Muscle of arm (tissue), 1 donor: ENCODE measurements at regions not wholly inside any gene's neighbourhood (a gene's known extent, or its start where the extent isn't known, plus 50 kb on each side); places are given as distances from the start of the nearest gene placed in this dataset.
A peak's percentile ranks its signal among the peaks of the same experiment; 100 is the strongest.
"Not testable (repeated sequence)": the region's sequence is repeated elsewhere in the genome, so short reads cannot be mapped to it uniquely, and the experiment has no call there.

ENCODE experiments used
- DNase-seq: peaks from one replicate; pipeline ENCODE4 v3.0.0-alpha.2; 2013

DNA sequence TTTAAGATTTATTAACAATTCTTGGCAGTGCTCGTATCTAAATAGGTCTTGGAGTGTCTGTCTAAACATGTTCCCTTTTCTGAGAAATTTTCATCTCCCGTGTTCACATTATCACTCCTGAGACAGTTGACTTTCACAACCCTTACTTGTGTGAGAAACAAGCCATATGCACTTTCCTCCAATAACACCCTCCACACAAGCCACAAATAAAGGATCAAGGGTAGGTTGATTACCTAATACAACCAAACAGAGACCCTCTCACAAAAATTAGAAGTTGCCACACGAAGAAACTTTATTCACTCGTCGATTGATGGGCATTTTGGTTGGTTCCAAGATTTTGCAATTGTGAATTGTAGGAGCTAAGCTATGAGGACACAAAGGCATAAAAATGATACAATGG is 763.9 kb downstream of the TRAM1L1 start:
- no peak for DNase-seq

DNA sequence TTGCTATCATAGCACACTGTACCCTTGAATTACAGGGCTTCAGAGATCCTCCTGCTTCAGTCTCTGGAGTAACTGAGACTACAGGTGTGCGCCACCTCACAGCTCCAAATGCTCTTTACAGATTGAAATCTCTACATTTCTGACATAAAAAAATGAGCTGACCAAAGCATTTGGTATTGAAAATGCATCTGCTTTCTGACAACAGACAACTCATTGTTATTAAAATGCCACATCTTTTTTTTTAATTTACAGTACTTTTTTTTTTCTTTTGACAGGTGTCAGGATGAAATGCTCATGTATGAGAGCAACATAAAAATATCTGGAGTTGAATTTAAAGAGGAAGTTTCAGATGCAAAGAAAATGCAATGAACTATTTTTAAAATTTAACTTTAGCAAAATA is 764.5 kb downstream of the TRAM1L1 start:
- DNase-seq, result no peak

DNA sequence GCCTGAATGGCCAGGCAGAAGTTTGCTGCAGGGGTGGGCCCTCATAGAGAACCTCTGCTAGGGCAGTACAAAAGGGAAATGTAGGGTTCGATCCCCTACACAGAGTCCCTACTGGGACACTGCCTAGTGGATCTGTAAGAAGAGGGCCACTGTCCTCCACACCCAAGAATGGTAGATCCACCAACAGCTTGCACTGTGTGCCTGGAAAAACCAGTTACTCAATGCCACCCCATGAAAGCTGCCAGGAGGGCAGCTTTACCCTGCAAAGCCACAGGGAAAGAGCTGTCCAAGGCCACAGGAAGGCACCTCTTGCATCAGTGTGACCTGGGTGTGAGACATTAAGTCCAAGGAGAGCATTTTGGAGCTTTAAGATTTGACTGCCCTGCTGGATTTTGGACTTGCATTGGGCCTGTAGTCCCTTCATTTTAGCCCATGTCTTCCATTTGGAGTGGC is 781.6 kb downstream of the TRAM1L1 start:
- no peak for DNase-seq

DNA sequence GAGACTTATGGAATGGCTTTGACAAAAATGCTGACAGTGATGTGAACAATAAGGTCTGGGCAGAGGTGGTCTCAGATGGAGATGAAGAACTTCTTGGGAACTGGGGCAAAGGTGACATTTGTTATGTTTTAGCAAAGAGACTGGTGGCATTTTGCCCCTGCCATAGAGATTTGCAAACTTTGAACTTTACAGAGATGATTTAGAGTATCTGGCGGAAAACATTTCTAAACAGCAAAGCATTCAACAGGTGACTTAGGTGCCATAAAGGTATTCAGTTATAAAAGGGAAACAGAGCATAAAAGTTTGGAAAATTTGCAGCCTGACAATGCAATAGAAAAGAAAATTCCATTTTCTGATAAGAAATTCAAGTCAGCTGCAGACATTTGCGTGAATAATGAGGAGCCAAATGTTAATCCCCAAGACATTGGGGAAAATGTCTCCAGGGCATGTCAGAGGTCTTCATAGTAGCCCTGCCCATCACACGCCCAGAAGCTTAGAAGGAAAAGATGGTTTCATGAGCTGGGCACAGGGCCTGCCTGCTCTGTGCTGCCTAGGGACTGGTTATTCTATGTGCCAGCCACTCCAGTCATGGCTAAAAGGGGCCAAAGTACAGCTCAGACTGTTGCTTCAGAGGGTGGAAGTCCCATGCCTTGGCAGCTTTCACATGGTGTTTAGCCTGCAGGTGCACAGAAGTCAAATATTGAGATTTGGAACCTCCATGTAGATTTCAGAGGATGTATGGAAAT is 782.2 kb downstream of the TRAM1L1 start:
- DNase-seq, result no peak

DNA sequence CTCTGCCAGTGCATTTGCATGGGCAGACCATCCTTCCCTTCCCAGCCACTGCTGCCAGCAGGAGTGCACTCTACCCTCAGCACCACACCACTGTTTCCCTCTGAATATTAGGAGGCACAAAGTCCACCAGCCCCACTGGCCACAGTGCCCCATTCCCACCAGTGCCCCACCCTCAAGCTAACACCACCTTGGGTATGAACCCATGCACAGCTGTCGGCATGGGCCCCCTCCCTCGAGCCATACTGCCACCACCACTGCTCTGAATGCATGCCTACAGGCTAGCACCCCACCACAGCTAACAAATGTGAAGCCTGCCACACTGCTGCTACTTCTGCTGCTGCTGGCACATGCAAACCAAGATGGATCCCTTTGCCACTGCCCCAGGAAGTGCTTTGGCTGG is 810.4 kb downstream of the TRAM1L1 start:
- no peak for DNase-seq

DNA sequence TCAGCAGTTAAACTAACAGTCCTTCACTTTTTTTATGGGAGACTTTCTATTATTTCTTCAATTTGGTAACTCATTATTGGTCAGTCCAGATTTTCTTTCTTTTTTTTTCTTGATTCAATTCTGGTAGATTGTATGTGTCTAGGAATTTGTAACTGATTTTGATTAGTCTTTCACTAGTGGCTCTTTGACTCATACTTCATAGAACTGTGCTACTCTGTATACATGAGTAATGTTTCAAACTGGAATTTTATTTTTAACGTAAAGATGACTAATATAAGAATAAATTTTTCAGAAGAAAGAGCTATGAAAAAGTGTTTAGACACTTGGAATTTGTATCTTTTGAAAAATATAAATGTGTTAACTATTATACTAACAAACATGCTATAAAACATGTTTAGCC is 813.0 kb downstream of the TRAM1L1 start:
- no peak for DNase-seq

DNA sequence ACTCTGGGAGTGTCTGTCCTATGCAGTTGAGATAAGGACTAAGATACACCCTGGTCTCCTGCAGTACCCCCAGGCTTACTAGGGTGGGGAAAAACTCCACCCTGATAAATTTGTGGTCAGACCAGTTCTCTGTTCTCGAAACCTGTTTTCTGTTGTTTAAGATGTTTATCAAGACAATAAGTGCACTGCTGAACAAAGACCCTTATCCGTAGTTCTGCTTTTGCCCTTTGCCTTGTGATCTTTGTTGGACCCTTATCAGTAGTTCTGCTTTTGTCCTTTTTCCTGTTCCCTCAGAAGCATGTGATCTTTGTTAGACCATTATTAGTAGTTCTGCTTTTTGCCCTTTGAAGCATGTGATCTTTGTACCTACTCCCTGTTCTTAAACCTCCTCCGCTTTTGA is 824.4 kb downstream of the TRAM1L1 start:
- DNase-seq, result not testable (repeated sequence)

DNA sequence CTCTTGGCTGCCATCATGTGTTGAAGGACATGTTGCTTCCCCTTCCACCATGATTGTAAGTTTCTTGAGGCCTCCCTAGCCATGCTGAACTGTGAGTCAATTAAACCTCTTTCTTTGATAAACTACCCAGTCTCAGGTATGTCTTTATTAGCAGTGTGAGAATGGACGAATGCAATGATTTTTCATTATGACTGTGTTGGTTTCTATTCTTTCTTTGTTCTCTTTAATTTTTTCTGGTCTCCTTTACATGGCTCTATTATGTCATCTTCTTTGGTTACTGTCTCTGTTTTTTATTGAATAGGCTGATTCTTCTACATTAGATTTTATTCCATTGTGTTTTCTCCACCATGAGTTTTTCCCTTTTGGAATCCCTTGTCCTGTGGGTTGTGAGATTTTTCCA is 840.6 kb downstream of the TRAM1L1 start:
- DNase-seq, result no peak

DNA sequence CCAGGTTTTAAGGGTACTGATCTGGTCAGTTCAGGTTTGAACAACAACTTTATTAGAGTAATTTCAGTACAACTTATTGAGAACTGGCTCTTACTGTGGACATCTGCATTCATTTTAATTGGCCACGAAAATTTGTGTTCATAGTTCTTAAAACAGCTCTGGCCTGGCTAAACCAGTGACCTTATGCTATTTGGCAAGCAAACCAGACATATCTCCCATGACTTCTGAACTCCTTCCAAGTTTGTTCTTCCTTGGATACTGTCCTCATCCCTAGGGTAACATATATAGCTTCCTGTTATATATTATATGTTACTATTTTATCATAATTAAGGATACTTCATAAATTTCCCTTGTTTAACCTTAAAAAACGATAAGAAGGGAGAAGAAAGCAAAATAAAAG is 841.9 kb downstream of the TRAM1L1 start:
- peak; percentile 42 for DNase-seq

DNA sequence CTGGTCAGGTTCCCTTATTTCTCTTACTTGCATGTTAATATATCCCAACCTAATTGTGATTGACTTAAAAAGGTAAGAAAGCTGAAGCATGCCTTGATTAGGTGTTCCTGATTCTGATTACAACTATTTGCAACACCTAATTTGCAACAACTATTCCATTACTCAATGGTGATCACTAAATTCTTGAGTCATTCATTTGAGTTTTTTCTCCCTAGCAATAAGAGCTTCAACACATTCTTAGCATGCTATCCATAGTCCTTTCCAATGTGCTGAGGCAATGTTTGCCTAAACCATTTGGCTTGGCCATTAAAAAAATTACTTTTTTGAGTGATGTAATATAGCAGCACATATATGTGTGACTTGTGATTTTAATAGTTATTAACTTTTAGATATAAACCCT is 851.4 kb downstream of the TRAM1L1 start:
- DNase-seq, result no peak

DNA sequence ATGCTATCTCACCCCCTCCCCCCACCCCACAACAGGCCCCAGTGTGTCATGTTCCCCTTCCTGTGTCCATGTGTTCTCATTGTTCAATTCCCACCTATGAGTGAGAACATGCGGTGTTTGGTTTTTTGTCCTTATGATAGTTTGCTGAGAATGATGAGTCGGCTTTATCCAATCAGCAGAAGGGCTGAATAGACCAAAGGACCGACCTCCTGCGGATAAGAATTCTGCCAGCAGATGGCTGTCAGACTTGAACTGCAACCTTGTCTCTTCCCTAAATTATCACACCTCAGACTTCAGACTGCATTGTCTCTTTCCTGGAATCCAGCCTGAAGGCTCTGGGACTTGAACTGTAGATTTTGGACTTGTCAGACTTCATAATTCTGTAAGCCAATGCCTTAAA is 853.4 kb downstream of the TRAM1L1 start:
- not testable (repeated sequence) for DNase-seq

DNA sequence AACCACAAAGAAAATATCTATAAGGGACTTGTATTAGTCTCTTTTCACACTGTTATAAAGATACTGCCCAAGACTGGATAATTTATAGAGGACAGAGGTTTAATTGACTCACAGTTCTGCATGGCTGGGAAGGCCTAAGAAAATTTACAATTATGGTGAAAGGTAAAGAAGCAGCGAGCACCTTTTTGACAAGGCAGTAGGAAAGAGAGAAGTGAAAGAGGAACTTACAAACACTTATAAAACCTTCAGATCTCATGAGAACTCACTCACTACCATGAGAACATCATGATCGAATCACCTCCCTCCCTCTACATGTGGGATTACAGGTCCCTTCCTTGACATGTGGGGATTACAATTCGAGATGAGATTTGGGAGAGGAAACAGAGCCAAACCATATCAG is 856.0 kb downstream of the TRAM1L1 start:
- no peak for DNase-seq

DNA sequence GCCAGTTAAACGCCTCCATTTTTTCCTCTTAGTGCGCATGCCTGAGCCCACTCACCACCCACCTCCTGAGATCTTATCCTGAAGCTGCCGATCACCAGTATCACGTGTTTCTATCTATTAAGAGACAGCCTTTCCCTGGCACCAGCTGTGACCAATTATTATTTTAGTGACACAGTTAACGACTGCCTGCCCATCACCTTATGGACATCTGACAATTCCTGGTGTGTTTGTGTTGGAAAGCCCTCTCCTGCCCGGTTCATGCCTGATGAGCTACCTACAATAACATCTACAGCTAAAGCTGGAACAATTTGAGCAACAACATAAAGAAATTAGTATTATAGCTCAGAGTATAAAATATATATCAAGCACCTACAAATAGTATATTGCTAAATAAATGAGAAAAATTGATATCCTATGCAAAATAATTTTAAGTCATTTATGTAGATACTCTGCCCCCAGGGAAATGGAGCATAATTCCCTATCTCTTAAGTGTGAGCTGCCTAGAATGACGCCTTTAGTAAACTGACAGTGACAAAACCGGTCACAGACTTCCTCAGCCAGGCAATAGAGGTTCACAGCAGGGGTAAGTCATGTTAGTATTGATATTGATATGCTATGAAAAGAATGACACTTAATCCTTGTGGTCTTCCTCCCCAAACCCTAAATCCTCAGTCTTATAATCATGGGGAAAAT is 862.2 kb downstream of the TRAM1L1 start:
- DNase-seq, result no peak

DNA sequence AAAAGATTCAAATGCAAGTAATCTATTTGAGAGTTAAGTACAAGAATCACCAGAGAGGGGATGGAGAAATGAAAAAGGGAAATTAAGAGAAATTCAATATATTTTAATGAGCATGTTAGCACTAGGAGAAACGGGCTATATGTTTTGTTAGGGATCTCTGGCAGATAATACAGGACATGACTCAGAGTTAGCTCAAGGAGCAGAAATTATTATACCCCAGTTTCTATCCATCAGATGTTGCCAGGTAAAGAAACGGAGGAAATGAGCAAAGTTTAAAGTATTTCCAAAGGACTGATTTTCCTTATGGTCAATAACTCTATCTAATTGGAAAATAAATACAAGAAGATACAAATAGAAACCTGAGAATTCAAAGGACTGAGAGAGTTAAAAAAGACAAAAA is 867.6 kb downstream of the TRAM1L1 start:
- no peak for DNase-seq

DNA sequence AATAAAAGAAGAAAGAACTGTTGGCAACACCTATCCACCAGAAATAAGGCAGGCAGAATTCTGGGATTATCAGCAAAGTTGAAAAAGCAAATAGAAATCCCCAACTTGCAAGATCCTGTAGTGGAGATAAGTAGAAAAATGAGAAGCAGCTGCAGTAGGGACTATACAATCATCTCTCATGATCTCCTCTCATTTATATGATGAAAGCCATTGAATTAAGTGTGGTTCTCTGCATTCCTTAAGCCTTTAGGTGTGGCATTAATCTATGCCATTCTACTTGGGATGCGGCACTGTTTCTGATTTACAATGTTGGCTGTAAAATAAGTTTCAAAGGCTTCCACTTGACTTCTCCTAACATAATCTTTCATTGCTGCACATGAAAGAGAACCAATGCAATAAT is 869.8 kb downstream of the TRAM1L1 start:
- no peak for DNase-seq

DNA sequence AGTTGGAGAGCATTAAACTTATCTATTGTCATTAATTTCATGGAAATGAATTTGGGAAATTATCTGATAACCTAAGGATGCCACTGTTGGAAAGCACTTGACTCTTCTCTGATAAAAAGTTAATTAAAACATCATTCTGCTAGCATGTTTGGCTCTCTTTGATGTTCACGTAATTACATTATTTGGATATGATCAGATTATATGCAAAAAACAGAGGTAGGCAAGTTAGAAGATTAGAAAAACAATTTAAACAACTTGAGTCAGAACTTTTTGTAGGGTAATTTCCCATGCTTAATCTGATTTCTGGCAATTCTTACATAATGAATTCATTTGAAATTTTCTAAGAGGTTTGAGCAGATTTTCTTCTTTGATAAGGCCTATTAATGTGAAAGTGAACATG is 882.9 kb downstream of the TRAM1L1 start:
- no peak for DNase-seq

DNA sequence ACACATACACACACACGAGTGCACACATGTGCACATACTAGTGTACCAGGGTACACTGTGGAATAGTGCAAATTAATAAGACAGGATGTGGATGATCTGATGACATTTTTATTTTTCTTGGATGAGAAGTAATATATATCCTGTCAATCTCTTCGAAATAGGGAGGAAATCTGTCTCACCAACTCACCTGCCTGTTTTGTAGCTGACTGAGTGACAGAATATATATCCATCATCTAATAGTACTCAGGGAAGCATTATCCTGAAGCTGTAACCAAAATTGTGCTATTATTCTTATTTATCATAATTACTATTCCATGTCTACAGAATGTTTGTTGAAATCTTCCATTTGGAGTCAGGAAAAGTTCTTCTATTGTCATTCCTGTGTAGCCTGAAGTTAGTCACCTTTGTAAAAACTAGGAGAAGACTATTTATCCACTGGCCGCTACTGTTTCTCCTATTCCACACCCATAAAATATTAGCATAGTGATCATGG is 888.0 kb downstream of the TRAM1L1 start:
- no peak for DNase-seq

DNA sequence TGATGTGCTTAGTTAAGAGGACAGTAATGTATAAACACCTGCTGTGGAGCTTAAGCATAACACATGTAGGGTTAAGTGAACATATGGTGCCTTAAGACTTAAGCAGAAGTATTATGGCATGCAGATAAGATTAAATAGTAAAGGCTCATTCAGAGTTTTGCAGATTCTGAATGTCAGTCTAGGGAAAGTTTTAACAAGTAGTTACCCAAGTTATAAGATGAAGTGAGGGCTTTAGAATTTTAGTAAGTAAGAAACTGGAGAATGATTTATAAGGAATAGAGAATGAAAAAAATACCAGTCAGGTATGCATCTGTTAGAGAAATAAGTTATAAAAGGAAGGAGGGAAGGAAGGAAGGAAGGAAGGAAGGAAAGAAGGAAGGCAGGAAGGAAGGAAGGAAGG is 902.1 kb downstream of the TRAM1L1 start:
- DNase-seq, result no peak

DNA sequence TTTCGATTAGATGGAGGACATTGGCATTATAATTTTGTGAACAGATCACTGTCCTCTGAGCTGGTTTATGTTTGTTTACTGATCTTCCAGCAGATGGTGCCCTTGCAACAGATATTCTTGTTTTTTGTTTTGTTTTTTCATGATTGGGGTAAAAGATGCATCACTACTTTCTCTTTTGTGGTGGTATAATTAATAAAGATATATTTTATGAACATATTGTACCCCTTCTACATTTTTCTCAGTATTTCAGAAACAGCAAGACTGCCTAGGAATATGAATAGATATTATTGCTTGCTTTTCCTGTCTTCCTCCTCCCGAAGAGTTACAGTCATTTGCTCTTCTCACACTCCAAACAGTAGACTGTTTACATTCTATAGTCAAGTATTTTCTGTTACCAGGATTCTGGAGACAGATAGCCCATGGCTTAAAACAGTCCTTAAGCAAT is 905.2 kb downstream of the TRAM1L1 start:
- DNase-seq, result peak; percentile 23

DNA sequence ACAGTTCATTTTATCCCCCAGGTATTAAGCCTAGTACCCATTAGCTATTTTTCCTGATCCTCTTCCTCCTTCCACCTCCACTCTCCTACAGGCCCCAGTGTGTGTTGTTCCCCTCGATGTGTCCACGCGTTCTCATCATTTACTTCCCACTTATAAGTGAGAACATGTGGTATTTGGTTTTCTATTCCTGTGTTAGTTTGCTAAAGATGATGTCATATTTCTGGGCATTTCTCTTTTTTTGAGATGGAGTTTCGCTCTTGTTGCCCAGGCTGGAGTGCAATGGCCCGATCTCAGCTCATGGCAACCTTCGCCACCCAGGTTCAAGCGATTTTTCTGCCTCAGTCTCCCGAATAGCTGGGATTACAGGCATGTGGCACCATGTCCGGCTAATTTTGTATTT is 934.0 kb downstream of the TRAM1L1 start:
- DNase-seq, result not testable (repeated sequence)

DNA sequence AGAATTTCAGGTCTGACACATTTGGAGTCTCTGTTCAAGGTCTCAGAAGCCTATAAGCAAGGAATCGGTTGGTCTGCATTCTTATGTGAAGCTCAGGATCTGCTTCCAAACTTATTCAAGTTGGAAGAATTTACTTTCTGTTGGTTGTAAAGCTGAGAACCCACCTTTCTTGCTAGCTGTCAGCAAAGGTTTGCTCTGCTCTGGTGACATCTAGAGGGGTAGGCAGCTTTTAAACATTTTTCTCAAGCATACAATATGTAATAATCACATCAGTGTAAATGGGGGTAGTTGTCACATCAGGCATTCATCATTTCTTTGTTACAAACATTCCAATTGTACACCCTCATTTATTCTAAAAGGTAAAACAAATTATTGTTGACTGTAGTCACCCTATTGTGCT is 935.2 kb downstream of the TRAM1L1 start:
- peak; percentile 4 for DNase-seq

DNA sequence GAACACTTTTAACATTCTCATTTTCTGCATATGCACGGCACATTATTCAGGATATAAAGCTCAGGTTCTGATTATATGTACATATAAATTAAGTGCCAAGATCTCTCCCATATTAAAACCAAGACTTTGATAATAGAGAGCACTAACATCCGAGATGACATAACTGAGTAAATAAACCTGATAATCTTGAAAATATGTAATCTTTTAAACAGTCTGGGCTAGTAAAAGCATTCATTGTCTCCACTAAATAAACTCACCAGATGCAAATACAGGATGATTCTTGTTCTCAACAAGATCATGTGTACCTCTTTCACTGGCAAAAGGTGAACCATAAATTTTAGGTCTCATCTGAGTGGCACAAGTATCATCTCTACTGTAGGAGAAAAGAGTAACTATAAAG is 942.2 kb downstream of the TRAM1L1 start:
- DNase-seq, result no peak

DNA sequence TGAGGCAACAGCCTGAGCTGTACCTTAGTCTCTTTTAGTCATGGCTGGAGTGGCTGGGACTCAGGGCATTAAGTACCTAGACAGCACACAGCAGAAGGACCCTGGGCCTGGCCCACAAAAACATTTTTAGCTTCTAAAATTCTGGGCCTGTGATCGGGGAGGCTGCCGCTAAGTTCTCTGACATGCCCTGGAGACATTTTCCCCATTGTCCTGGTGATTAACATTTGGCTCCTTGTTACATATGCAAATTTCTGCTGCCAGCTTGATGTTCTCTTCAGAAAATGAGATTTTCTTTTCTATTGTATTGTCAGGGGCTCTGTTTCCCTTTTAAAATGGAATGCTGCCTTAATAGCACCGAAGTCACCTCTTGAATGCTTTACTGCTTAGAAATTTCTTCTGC is 952.4 kb downstream of the TRAM1L1 start:
- DNase-seq, result no peak
